ENCODE measurements at regions not wholly inside any gene's neighbourhood (a gene's known extent, or its start where the extent isn't known, plus 50 kb on each side); places are given as distances from the start of the nearest gene placed in this dataset.

DNA sequence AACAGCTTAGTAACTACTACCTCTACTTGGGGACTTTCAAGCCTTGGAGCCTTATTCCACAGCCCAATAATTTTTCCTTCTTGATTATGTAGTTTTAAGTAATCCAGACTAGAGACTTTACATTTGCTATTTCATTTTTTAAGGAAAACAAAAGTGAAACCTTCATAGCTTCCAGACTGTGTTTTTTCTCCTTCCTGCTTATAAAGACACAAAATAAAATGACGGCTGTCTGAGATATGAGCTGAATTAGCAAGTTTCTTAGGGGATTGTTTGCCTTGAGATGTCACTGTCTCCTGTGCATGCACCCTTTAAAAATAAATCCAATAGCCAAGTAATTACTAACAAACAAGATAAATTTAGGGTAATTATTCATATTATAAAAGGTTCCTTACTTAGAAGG is 78.8 kb upstream of the PACRGL start:
- no peak for TF ChIP-seq POU2F2 (IDR thresholded peaks at IDR 0.05; ENCODE audit: low read depth, low read length)
- TF ChIP-seq PAX5 (IDR thresholded peaks at IDR 0.05; ENCODE audit: insufficient read depth, low read length, severe bottlenecking), result no peak
- TF ChIP-seq SPI1 (IDR thresholded peaks at IDR 0.05; ENCODE audit: low read depth, low read length), result no peak
- no peak for TF ChIP-seq TAF1 (IDR thresholded peaks at IDR 0.05; ENCODE audit: low read depth, low read length)
- no peak for TF ChIP-seq POLR2AphosphoS5 (IDR thresholded peaks at IDR 0.05; ENCODE audit: low read depth, low read length)
- TF ChIP-seq POLR2A (IDR thresholded peaks at IDR 0.05; ENCODE audit: low read depth, low read length), result no peak
- DNase-seq (ENCODE audit: insufficient read length, low spot score) (no peak), FAIRE-seq (no peak)

DNA sequence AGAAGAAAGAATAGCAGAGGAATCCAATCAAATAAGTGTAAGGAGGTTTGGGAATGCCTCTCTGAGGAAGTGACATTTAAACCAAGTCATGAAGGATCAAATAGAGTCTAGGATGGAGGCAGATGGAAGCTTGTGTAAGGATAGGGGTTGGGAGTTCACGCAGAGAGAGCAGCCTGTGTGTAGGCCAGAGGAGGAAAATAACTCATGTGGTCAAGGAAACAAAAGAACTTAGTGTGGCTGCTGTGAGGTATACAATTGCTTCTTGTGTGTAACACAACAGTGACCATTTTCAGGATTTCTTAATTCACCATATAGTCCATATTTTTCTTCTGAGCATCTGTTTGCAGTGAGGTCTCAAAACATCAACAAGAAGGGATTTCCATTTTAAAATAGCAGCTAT is 77.6 kb upstream of the PACRGL start:
- DNase-seq (ENCODE audit: insufficient read length, low spot score), result no peak
- TF ChIP-seq POU2F2 (IDR thresholded peaks at IDR 0.05; ENCODE audit: low read depth, low read length) (no peak), TAF1 (IDR thresholded peaks at IDR 0.05; ENCODE audit: low read depth, low read length) (no peak), PAX5 (IDR thresholded peaks at IDR 0.05; ENCODE audit: insufficient read depth, low read length, severe bottlenecking) (no peak), POLR2AphosphoS5 (IDR thresholded peaks at IDR 0.05; ENCODE audit: low read depth, low read length) (no peak), SPI1 (IDR thresholded peaks at IDR 0.05; ENCODE audit: low read depth, low read length) (no peak), POLR2A (IDR thresholded peaks at IDR 0.05; ENCODE audit: low read depth, low read length) (no peak)
- no peak for FAIRE-seq

DNA sequence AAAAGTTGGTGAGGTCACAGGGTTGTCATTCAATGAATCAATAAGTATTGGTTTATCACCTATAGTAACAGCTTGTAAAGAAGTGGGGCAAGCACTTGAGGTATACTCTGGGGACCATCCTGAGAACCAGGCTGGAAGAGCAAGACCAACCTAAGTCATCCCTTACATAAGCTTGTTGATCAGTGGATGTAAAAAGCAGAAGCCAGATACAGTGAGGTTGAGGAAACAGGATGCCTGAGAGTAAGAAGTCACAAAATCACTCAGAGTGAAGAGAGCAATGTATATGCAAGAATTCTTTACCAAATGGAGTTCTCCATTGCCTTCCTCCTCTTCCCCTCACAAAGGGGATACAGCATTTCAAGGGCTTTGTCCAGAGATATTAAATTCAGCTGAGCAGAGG is 76.3 kb upstream of the PACRGL start:
- FAIRE-seq, result no peak
- no peak for DNase-seq (ENCODE audit: insufficient read length, low spot score)
- TF ChIP-seq TAF1 (IDR thresholded peaks at IDR 0.05; ENCODE audit: low read depth, low read length), result no peak
- no peak for TF ChIP-seq PAX5 (IDR thresholded peaks at IDR 0.05; ENCODE audit: insufficient read depth, low read length, severe bottlenecking)
- no peak for TF ChIP-seq POU2F2 (IDR thresholded peaks at IDR 0.05; ENCODE audit: low read depth, low read length)
- TF ChIP-seq POLR2A (IDR thresholded peaks at IDR 0.05; ENCODE audit: low read depth, low read length), result no peak
- TF ChIP-seq POLR2AphosphoS5 (IDR thresholded peaks at IDR 0.05; ENCODE audit: low read depth, low read length), result no peak
- TF ChIP-seq SPI1 (IDR thresholded peaks at IDR 0.05; ENCODE audit: low read depth, low read length), result no peak

- no peak for TF ChIP-seq TAF1 (IDR thresholded peaks at IDR 0.05; ENCODE audit: low read depth, low read length)
- TF ChIP-seq POLR2A (IDR thresholded peaks at IDR 0.05; ENCODE audit: low read depth, low read length), result no peak
- TF ChIP-seq POLR2AphosphoS5 (IDR thresholded peaks at IDR 0.05; ENCODE audit: low read depth, low read length), result no peak
- TF ChIP-seq POU2F2 (IDR thresholded peaks at IDR 0.05; ENCODE audit: low read depth, low read length), result no peak
- TF ChIP-seq PAX5 (IDR thresholded peaks at IDR 0.05; ENCODE audit: insufficient read depth, low read length, severe bottlenecking), result no peak
- no peak for TF ChIP-seq SPI1 (IDR thresholded peaks at IDR 0.05; ENCODE audit: low read depth, low read length)
- DNase-seq (ENCODE audit: insufficient read length, low spot score) (no peak), FAIRE-seq (no peak)
Observed at GRCh38 chr4:20624793-20625374, 75.4 kb upstream of the PACRGL start.

- DNase-seq (ENCODE audit: insufficient read length, low spot score), result no peak
- TF ChIP-seq SPI1 (IDR thresholded peaks at IDR 0.05; ENCODE audit: low read depth, low read length) (peak; percentile 49), TAF1 (IDR thresholded peaks at IDR 0.05; ENCODE audit: low read depth, low read length) (no peak)
- FAIRE-seq, result no peak
Observed at GRCh38 chr4:20625426-20625825, 74.8 kb upstream of the PACRGL start.

- DNase-seq (ENCODE audit: insufficient read length, low spot score) (no peak), FAIRE-seq (no peak)
- TF ChIP-seq POLR2AphosphoS5 (IDR thresholded peaks at IDR 0.05; ENCODE audit: low read depth, low read length) (no peak), PAX5 (IDR thresholded peaks at IDR 0.05; ENCODE audit: insufficient read depth, low read length, severe bottlenecking) (no peak), SPI1 (IDR thresholded peaks at IDR 0.05; ENCODE audit: low read depth, low read length) (no peak), TAF1 (IDR thresholded peaks at IDR 0.05; ENCODE audit: low read depth, low read length) (no peak), POLR2A (IDR thresholded peaks at IDR 0.05; ENCODE audit: low read depth, low read length) (no peak), POU2F2 (IDR thresholded peaks at IDR 0.05; ENCODE audit: low read depth, low read length) (no peak)
Observed at GRCh38 chr4:20626326-20627005, 73.8 kb upstream of the PACRGL start.

DNA sequence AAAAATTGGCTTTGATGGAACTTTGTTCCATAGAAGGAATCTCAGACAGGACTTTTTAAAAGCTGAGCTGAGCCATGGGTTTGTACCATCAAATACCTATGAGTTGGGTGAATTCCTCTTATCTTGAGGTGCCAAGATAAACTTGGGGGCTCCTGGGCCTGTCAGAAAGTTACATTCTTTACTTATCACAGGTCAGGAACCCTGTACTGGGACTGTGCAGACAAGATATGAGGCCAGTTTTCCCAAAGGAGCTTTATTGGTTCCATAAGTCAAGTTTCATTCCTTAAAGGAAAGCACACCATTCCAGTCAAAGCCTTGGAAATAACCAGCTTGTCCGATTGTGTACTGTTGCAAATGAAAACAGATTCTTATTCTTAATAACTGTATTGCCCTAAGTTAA is 72.4 kb upstream of the PACRGL start:
- TF ChIP-seq POLR2AphosphoS5 (IDR thresholded peaks at IDR 0.05; ENCODE audit: low read depth, low read length), result no peak
- no peak for TF ChIP-seq SPI1 (IDR thresholded peaks at IDR 0.05; ENCODE audit: low read depth, low read length)
- no peak for TF ChIP-seq POU2F2 (IDR thresholded peaks at IDR 0.05; ENCODE audit: low read depth, low read length)
- no peak for TF ChIP-seq TAF1 (IDR thresholded peaks at IDR 0.05; ENCODE audit: low read depth, low read length)
- no peak for TF ChIP-seq POLR2A (IDR thresholded peaks at IDR 0.05; ENCODE audit: low read depth, low read length)
- TF ChIP-seq PAX5 (IDR thresholded peaks at IDR 0.05; ENCODE audit: insufficient read depth, low read length, severe bottlenecking), result no peak
- no peak for FAIRE-seq
- no peak for DNase-seq (ENCODE audit: insufficient read length, low spot score)

GRCh38 chr4:20629186-20630106 is 70.8 kb upstream of the PACRGL start:
- TF ChIP-seq TAF1 (IDR thresholded peaks at IDR 0.05; ENCODE audit: low read depth, low read length) (no peak), POLR2AphosphoS5 (IDR thresholded peaks at IDR 0.05; ENCODE audit: low read depth, low read length) (no peak), POLR2A (IDR thresholded peaks at IDR 0.05; ENCODE audit: low read depth, low read length) (no peak), POU2F2 (IDR thresholded peaks at IDR 0.05; ENCODE audit: low read depth, low read length) (no peak), SPI1 (IDR thresholded peaks at IDR 0.05; ENCODE audit: low read depth, low read length) (no peak), PAX5 (IDR thresholded peaks at IDR 0.05; ENCODE audit: insufficient read depth, low read length, severe bottlenecking) (no peak)
- no peak for FAIRE-seq
- no peak for DNase-seq (ENCODE audit: insufficient read length, low spot score)

DNA sequence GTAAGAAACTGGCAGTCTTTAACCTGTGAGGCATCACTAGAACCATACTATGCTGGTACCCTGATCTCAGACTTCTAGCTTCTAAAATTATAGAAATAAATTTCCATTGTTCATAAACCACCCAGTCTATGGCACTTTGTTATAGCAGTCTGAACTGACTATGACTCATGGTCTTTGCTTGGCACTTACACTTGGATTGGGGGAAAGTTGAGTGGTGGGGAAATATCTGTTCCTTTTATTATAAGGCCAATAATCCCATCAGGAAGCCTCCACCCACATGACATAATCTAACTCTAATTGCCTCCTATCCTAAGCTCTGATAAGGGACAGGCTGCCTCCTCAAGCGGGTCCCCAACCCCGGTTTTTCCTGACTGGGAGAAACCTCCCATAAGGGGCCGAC is 61.4 kb upstream of the PACRGL start:
- no peak for TF ChIP-seq POLR2AphosphoS5 (IDR thresholded peaks at IDR 0.05; ENCODE audit: low read depth, low read length)
- TF ChIP-seq POLR2A (IDR thresholded peaks at IDR 0.05; ENCODE audit: low read depth, low read length), result no peak
- no peak for TF ChIP-seq SPI1 (IDR thresholded peaks at IDR 0.05; ENCODE audit: low read depth, low read length)
- no peak for TF ChIP-seq POU2F2 (IDR thresholded peaks at IDR 0.05; ENCODE audit: low read depth, low read length)
- TF ChIP-seq PAX5 (IDR thresholded peaks at IDR 0.05; ENCODE audit: insufficient read depth, low read length, severe bottlenecking), result no peak
- TF ChIP-seq TAF1 (IDR thresholded peaks at IDR 0.05; ENCODE audit: low read depth, low read length), result no peak
- FAIRE-seq (no peak), DNase-seq (ENCODE audit: insufficient read length, low spot score) (no peak)

Measured in GM12891 (cell line).